Suprapubic skin (tissue), 4 donors: ENCODE measurements at regions not wholly inside any gene's neighbourhood (a gene's known extent, or its start where the extent isn't known, plus 50 kb on each side); places are given as distances from the start of the nearest gene placed in this dataset.
"Not testable (repeated sequence)": the region's sequence is repeated elsewhere in the genome, so short reads cannot be mapped to it uniquely, and the experiment has no call there.

ENCODE experiments used
- DNase-seq, 2 donors: peaks; one replicate each; pipeline ENCODE4 v3.0.0-alpha.2; 2019; ENCODE audit warnings: low spot score in 2 of 2
- H3K27ac ChIP-seq: fragments of 200-600 bp; sonication (generic); one replicate; pipeline ENCODE4 v1.5.1; 2019
- H3K27me3 ChIP-seq: fragments of 200-600 bp; sonication (generic); one replicate; pipeline ENCODE4 v1.5.1; 2019
- H3K36me3 ChIP-seq: fragments of 200-600 bp; sonication (generic); one replicate; pipeline ENCODE4 v1.5.1; 2019
- H3K4me1 ChIP-seq: fragments of 200-600 bp; sonication (generic); one replicate; pipeline ENCODE4 v1.5.1; 2019
- H3K4me3 ChIP-seq: fragments of 200-600 bp; sonication (generic); one replicate; pipeline ENCODE4 v1.5.1; 2019; ENCODE audit warnings: mild to moderate bottlenecking
- H3K9me3 ChIP-seq: fragments of 200-600 bp; sonication (generic); one replicate; pipeline ENCODE4 v1.5.1; 2019
- EP300 ChIP-seq: sonication (generic); formaldehyde crosslinking; IDR thresholded peaks from one replicate; pipeline ENCODE4 v1.6.1; 2017; ENCODE audit warnings: antibody characterized with exemption
- POLR2A ChIP-seq, 2 donors: fragments of 450-650 bp; IDR thresholded peaks; one replicate each; pipeline ENCODE4 v1.6.1; 2017; ENCODE audit warnings: antibody characterized with exemption in 2 of 2, mild to moderate bottlenecking in 2 of 2, moderate library complexity in 2 of 2
- POLR2AphosphoS5 ChIP-seq, 3 donors: sonication (generic); formaldehyde crosslinking; IDR thresholded peaks; one replicate each; pipeline ENCODE4 v1.6.1; 2017; ENCODE audit warnings: antibody characterized with exemption in 3 of 3
- WGBS: methylation state at CpG from one replicate; pipeline ENCODE4 v1.1.5; 2018; 5-methylcytosine and 5-hydroxymethylcytosine counted together
- TF ChIP-seq, protein P1 (sequence below), 2 donors: fragments of 200-600 bp in 1 of 2; fragments of 450-650 bp in 1 of 2; sonication (generic) in 1 of 2; IDR thresholded peaks; one replicate each; pipeline ENCODE4 v1.5.1; 2016 to 2019; ENCODE audit warnings: antibody characterized with exemption in 2 of 2, mild to moderate bottlenecking in 1 of 2, moderate library complexity in 1 of 2

DNA sequence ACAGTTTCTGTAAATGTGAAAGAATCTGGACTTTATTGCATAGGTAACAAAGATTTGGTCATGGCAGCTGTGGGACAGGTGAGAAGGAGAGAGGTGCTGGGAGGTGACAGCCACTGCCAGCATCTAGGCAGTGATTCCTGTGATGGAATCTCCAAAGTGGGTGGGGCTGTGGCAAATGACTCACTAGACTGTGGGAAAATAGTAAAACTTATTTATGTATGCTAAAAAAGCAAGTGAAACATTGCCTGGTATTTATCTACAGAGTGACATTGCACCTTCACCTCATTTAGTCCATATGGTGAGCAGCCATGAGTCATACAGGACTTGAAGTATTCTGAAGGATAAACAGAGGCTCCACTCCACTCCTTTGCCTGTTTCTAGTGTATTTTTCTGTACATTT lies 145.3 kb upstream of the MEX3C start:
- no peak overlapping the region for H3K4me3 ChIP-seq
- H3K9me3 ChIP-seq, result no peaks in the 10 kb centered on the region
- H3K36me3 ChIP-seq, result no peaks in the 10 kb centered on the region
- no peak for DNase-seq
- no peak overlapping the region for H3K27ac ChIP-seq
- peaks cover 4% of the 10 kb centered on the region for H3K27me3 ChIP-seq
- H3K4me1 ChIP-seq, result no peaks in the 10 kb centered on the region
- TF ChIP-seq POLR2A (IDR thresholded peaks at IDR 0.05) (no peak), EP300 (no peak), POLR2AphosphoS5 (IDR thresholded peaks at IDR 0.05) (no peak)
- TF ChIP-seq, protein P1, sequence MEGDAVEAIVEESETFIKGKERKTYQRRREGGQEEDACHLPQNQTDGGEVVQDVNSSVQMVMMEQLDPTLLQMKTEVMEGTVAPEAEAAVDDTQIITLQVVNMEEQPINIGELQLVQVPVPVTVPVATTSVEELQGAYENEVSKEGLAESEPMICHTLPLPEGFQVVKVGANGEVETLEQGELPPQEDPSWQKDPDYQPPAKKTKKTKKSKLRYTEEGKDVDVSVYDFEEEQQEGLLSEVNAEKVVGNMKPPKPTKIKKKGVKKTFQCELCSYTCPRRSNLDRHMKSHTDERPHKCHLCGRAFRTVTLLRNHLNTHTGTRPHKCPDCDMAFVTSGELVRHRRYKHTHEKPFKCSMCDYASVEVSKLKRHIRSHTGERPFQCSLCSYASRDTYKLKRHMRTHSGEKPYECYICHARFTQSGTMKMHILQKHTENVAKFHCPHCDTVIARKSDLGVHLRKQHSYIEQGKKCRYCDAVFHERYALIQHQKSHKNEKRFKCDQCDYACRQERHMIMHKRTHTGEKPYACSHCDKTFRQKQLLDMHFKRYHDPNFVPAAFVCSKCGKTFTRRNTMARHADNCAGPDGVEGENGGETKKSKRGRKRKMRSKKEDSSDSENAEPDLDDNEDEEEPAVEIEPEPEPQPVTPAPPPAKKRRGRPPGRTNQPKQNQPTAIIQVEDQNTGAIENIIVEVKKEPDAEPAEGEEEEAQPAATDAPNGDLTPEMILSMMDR (IDR thresholded peaks at IDR 0.05), result no peak

DNA sequence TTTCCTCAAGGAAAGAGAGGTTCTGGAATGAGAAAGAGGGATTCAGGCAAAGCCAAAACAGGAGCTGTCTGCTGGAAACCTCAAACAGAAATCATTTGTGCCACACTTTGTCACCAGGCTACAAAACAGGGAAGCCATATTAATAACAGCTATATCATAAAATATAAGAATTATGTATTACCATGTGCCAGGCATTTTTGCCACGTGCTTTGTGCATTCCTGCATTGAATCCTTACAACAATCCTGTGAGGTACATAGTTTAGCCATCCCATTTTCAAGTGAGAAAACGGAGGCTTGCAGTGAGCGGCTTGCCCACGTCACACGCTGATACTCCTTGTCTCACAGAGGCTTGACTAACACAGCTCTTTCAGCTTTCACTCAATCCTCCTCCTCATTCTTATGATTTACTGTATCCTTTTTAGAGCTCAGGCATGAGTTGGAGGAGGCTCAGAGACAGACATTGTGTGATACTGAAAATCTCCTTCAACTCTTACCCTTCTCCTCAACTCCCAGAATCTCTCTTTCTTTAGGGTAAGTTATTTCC lies 148.4 kb upstream of the MEX3C start:
- H3K27ac ChIP-seq, result no peak overlapping the region
- DNase-seq, result no peak
- WGBS, result 76% methylated on average over 5 of the region's 5 CpGs
- no peaks in the 10 kb centered on the region for H3K36me3 ChIP-seq
- TF ChIP-seq POLR2AphosphoS5 (IDR thresholded peaks at IDR 0.05) (no peak), POLR2A (IDR thresholded peaks at IDR 0.05) (no peak), EP300 (no peak)
- TF ChIP-seq, protein P1 (IDR thresholded peaks at IDR 0.05), result no peak
- no peak overlapping the region for H3K4me3 ChIP-seq
- no peaks in the 10 kb centered on the region for H3K27me3 ChIP-seq
- no peaks in the 10 kb centered on the region for H3K9me3 ChIP-seq
- no peaks in the 10 kb centered on the region for H3K4me1 ChIP-seq

DNA sequence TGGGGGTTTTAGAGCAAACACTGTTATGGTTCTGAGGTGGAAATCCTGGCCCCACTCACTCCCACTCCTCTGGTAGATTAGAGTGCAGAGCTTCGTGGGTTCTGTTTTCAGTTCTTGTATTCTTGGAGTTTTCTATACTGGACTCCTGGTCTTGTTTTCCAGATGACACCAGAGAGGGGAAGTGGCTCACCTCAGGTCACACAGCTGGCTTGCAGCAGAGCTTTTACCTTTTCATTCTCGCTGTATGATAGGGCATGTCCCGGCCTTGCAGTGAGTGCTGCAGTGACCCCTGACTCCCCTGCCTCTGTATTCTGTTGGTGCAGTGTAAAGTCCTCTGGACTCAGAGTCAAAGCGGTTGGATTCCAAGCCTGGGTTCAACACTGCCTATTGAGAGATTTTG lies 148.9 kb upstream of the MEX3C start:
- Histone ChIP-seq H3K27me3 (no peaks in the 10 kb centered on the region), H3K4me3 (no peak overlapping the region), H3K36me3 (no peaks in the 10 kb centered on the region), H3K27ac (no peak overlapping the region), H3K9me3 (no peaks in the 10 kb centered on the region), H3K4me1 (no peaks in the 10 kb centered on the region)
- no peak for TF ChIP-seq POLR2AphosphoS5 (IDR thresholded peaks at IDR 0.05)
- TF ChIP-seq, protein P1 (IDR thresholded peaks at IDR 0.05), result no peak
- no peak for TF ChIP-seq EP300
- no peak for TF ChIP-seq POLR2A (IDR thresholded peaks at IDR 0.05)
- no peak for DNase-seq
- WGBS, result 88% methylated on average over 4 of the region's 4 CpGs

DNA sequence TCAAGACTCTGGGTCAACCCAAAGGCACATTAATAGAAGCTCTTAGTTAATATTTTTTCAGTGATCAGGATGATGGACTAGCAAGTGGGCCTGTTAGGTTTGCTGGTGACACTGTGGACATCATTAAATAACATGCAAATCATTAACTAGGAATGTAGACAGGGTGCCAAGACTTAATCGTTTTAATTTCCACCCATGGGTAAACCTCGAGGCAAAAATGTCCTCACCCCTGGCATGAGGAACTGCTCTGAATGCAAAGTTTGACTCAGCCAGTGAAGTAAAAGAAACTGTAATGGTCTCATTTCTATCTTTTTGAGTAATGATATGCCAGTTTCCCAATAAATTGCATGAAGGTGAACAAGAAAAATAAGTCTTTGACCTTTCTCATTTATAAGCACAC lies 152.6 kb upstream of the MEX3C start:
- H3K27me3 ChIP-seq, result no peaks in the 10 kb centered on the region
- no peaks in the 10 kb centered on the region for H3K36me3 ChIP-seq
- no peak overlapping the region for H3K4me3 ChIP-seq
- no peaks in the 10 kb centered on the region for H3K4me1 ChIP-seq
- 18% methylated on average over 2 of the region's 2 CpGs for WGBS
- TF ChIP-seq, protein P1 (IDR thresholded peaks at IDR 0.05), result no peak
- TF ChIP-seq EP300, result no peak
- TF ChIP-seq POLR2A (IDR thresholded peaks at IDR 0.05), result no peak
- TF ChIP-seq POLR2AphosphoS5 (IDR thresholded peaks at IDR 0.05), result no peak
- no peak for DNase-seq
- no peaks in the 10 kb centered on the region for H3K9me3 ChIP-seq
- H3K27ac ChIP-seq, result no peak overlapping the region

DNA sequence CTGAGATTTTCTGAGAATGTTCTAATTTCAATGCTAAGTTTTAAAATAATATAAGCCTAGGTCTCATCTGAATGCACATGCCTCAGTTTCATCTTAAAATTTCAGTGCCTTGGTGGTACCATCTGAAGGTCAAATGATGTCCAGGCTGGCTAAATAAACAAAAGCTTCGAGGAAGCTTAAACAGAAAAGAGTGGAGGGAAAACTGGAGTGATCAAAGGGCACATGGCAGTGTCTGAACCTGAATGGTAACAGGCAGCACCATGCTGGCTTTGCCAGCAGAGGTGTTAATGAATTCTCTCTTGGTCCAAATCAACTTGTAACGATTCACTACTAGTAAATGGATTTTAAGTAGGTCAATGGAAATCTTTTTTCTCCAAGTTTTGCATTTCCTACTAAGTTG lies 158.4 kb upstream of the MEX3C start:
- no peaks in the 10 kb centered on the region for H3K36me3 ChIP-seq
- TF ChIP-seq, protein P1 (IDR thresholded peaks at IDR 0.05), result no peak
- TF ChIP-seq POLR2AphosphoS5 (IDR thresholded peaks at IDR 0.05) (no peak), POLR2A (IDR thresholded peaks at IDR 0.05) (no peak), EP300 (no peak)
- H3K27me3 ChIP-seq, result no peaks in the 10 kb centered on the region
- H3K4me3 ChIP-seq, result no peak overlapping the region
- no peak for DNase-seq
- no peak overlapping the region for H3K27ac ChIP-seq
- no peaks in the 10 kb centered on the region for H3K4me1 ChIP-seq
- no peaks in the 10 kb centered on the region for H3K9me3 ChIP-seq
- WGBS, result 67% methylated on average over 2 of the region's 2 CpGs

DNA sequence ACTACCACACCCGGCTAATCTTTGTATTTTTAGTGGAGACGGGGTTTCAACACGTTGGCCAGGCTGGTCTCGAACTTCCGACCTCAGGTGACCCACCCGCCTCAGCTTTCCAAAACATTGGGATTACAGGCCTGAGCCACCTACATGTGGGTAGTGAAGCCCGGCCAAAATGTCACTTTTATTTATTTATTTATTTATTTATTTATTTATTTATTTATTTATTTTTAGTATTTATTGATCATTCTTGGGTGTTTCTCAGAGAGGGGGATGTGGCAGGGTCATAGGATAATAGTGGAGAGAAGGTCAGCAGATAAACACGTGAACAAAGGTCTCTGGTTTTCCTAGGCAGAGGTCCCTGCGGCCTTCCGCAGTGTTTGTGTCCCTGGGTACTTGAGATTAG lies 162.8 kb upstream of the MEX3C start:
- H3K4me3 ChIP-seq, H3K36me3 ChIP-seq: not testable (repeated sequence)
- WGBS, result 97% methylated on average over 7 of the region's 10 CpGs

More for the DNA sequence above, 162.8 kb upstream of the MEX3C start:
- H3K9me3 ChIP-seq, H3K27me3 ChIP-seq, DNase-seq, H3K27ac ChIP-seq, H3K4me1 ChIP-seq: not testable (repeated sequence)
